ENCODE measurements at regions not wholly inside any gene's neighbourhood (a gene's known extent, or its start where the extent isn't known, plus 50 kb on each side); places are given as distances from the start of the nearest gene placed in this dataset.

DNA sequence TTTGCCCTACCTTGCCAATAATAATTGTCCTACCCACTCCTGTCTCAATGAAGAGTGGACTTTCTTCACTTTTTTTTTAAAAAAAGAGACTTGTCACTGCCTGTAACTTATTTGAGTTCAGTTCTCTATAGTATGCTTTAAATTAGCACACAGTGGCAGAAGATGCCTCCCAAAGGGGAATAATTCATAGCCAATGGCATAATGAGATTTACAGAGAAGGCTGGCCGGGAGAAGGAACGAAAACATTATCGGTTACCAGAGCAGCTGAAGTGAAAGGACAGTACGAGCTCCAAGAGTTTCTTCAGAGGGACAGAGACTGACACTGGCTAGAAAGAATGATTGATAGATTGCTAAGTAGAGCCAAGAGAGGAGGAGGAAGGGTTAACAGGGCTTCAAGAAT is 356.3 kb downstream of the EMP1 start:
- no peaks in the 10 kb centered on the region for H3K4me1 Mint-ChIP-seq (ENCODE audit: unreplicated experiment)
- TF ChIP-seq, protein P1, sequence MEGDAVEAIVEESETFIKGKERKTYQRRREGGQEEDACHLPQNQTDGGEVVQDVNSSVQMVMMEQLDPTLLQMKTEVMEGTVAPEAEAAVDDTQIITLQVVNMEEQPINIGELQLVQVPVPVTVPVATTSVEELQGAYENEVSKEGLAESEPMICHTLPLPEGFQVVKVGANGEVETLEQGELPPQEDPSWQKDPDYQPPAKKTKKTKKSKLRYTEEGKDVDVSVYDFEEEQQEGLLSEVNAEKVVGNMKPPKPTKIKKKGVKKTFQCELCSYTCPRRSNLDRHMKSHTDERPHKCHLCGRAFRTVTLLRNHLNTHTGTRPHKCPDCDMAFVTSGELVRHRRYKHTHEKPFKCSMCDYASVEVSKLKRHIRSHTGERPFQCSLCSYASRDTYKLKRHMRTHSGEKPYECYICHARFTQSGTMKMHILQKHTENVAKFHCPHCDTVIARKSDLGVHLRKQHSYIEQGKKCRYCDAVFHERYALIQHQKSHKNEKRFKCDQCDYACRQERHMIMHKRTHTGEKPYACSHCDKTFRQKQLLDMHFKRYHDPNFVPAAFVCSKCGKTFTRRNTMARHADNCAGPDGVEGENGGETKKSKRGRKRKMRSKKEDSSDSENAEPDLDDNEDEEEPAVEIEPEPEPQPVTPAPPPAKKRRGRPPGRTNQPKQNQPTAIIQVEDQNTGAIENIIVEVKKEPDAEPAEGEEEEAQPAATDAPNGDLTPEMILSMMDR (IDR thresholded peaks at IDR 0.05) = no peak
- no peaks in the 10 kb centered on the region for H3K36me3 Mint-ChIP-seq (ENCODE audit: unreplicated experiment)
- no peak overlapping the region for H3K27ac Mint-ChIP-seq (ENCODE audit: unreplicated experiment)
- no peak for DNase-seq (ENCODE audit: extremely low spot score, unreplicated experiment)
- H3K4me3 Mint-ChIP-seq (ENCODE audit: unreplicated experiment) = no peak overlapping the region
- H3K9me3 Mint-ChIP-seq (ENCODE audit: unreplicated experiment) = no peaks in the 10 kb centered on the region
- peaks cover 3% of the 10 kb centered on the region for H3K27me3 Mint-ChIP-seq (ENCODE audit: unreplicated experiment)

DNA sequence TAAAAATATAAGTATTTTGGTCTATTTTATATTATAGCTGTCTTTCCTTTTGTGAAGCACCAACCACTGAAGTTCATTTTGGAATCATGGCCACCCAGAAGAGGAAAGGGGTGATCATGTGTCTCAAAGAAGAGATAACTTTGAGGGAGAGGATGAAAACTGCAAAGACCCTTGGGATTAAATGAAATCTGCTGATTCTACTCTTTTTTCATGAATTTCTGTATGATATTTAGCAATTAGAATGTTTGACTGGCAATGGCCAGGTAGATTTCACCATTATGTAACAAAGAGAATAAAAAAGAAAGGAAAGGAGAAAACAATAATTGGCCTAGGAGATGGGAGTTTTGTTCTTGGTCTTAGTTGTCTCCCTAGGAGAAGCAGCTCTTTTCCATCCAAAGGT is 350.8 kb downstream of the EMP1 start:
- no peaks in the 10 kb centered on the region for H3K9me3 Mint-ChIP-seq (ENCODE audit: unreplicated experiment)
- H3K36me3 Mint-ChIP-seq (ENCODE audit: unreplicated experiment) = no peaks in the 10 kb centered on the region
- no peak for DNase-seq (ENCODE audit: extremely low spot score, unreplicated experiment)
- H3K27me3 Mint-ChIP-seq (ENCODE audit: unreplicated experiment) = peaks cover 9% of the 10 kb centered on the region
- no peak overlapping the region for H3K27ac Mint-ChIP-seq (ENCODE audit: unreplicated experiment)
- H3K4me3 Mint-ChIP-seq (ENCODE audit: unreplicated experiment) = no peak overlapping the region
- TF ChIP-seq, protein P1 (IDR thresholded peaks at IDR 0.05) = no peak
- H3K4me1 Mint-ChIP-seq (ENCODE audit: unreplicated experiment) = no peaks in the 10 kb centered on the region

DNA sequence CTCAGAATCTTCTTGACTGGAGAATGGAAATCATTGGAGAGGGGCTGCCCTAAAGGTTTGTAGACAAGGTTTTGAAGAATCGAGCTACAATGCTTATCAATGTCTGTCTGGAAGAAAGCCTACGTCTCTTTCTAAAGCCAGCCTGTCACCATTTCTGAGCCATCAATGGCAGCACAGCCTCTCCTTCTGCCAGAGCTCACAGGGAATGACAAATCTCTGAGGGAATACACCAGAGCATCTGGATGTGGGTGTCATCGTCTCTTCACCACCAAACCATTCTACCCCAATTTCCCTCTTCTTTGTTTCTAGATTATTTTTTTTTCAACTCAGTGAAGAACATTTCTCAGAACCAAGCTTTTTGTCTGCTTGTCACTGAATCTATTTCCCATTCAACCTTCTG is 349.7 kb downstream of the EMP1 start:
- H3K9me3 Mint-ChIP-seq (ENCODE audit: unreplicated experiment) = no peaks in the 10 kb centered on the region
- no peak for DNase-seq (ENCODE audit: extremely low spot score, unreplicated experiment)
- H3K4me3 Mint-ChIP-seq (ENCODE audit: unreplicated experiment) = no peak overlapping the region
- no peaks in the 10 kb centered on the region for H3K4me1 Mint-ChIP-seq (ENCODE audit: unreplicated experiment)
- TF ChIP-seq, protein P1 (IDR thresholded peaks at IDR 0.05) = no peak
- no peaks in the 10 kb centered on the region for H3K36me3 Mint-ChIP-seq (ENCODE audit: unreplicated experiment)
- H3K27ac Mint-ChIP-seq (ENCODE audit: unreplicated experiment) = no peak overlapping the region
- peaks cover 9% of the 10 kb centered on the region for H3K27me3 Mint-ChIP-seq (ENCODE audit: unreplicated experiment)

DNA sequence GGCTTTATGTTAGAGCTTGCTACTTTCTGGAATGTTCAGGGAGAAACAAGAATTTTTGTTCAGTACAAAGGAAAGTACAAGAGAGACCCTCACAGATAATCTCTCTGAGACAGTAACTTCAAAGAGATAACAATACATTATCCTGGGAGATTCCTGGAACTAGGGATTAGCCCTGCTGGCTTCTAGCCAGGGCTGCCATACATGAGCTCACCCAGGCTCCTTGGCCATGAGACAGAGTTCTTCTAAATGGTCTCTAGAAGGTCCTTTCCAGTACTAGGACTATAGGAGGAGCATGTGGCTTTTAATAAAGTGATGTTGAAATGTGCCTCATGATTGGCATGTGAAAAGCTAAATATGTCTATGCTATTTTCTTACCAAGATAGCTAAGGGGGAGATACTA is 342.5 kb downstream of the EMP1 start:
- no peaks in the 10 kb centered on the region for H3K36me3 Mint-ChIP-seq (ENCODE audit: unreplicated experiment)
- H3K4me1 Mint-ChIP-seq (ENCODE audit: unreplicated experiment) = no peaks in the 10 kb centered on the region
- TF ChIP-seq, protein P1 (IDR thresholded peaks at IDR 0.05) = no peak
- peaks cover 10% of the 10 kb centered on the region for H3K27me3 Mint-ChIP-seq (ENCODE audit: unreplicated experiment)
- H3K27ac Mint-ChIP-seq (ENCODE audit: unreplicated experiment) = no peak overlapping the region
- no peak overlapping the region for H3K4me3 Mint-ChIP-seq (ENCODE audit: unreplicated experiment)
- no peak for DNase-seq (ENCODE audit: extremely low spot score, unreplicated experiment)
- no peaks in the 10 kb centered on the region for H3K9me3 Mint-ChIP-seq (ENCODE audit: unreplicated experiment)

DNA sequence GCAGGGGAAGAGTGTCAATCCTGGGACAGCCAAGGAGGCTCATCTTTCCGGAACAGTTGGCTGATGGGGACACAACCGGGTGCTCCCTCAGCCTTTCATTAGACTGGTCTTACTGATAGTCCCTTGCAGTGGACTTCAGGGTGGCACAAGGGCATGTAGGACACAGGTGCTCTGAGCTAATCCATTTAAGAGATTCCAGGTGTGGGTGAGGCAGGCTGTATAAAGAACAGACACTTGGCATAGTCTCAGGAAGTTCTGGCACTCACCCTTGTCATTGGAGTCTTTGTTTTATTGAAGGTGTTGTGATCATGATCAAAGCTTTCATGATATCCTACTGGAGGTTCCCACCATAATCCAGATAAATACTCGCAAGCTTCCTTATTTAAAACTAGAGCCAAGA is 341.6 kb downstream of the EMP1 start:
- H3K4me3 Mint-ChIP-seq (ENCODE audit: unreplicated experiment) = no peak overlapping the region
- H3K27me3 Mint-ChIP-seq (ENCODE audit: unreplicated experiment) = peaks cover 10% of the 10 kb centered on the region
- no peak for DNase-seq (ENCODE audit: extremely low spot score, unreplicated experiment)
- no peaks in the 10 kb centered on the region for H3K9me3 Mint-ChIP-seq (ENCODE audit: unreplicated experiment)
- H3K4me1 Mint-ChIP-seq (ENCODE audit: unreplicated experiment) = no peaks in the 10 kb centered on the region
- H3K36me3 Mint-ChIP-seq (ENCODE audit: unreplicated experiment) = no peaks in the 10 kb centered on the region
- TF ChIP-seq, protein P1 (IDR thresholded peaks at IDR 0.05) = no peak
- H3K27ac Mint-ChIP-seq (ENCODE audit: unreplicated experiment) = no peak overlapping the region

Measured in osteocyte (in vitro differentiated cells).